COLO668 (cell line): ENCODE measurements at regions not wholly inside any gene's neighbourhood (a gene's known extent, or its start where the extent isn't known, plus 50 kb on each side); places are given as distances from the start of the nearest gene placed in this dataset.

Source experiments
- DNase-seq: peaks from one replicate; lab custom pipeline; 2025; ENCODE audit not compliant: unreplicated experiment; lab: John Stamatoyannopoulos, UW

DNA sequence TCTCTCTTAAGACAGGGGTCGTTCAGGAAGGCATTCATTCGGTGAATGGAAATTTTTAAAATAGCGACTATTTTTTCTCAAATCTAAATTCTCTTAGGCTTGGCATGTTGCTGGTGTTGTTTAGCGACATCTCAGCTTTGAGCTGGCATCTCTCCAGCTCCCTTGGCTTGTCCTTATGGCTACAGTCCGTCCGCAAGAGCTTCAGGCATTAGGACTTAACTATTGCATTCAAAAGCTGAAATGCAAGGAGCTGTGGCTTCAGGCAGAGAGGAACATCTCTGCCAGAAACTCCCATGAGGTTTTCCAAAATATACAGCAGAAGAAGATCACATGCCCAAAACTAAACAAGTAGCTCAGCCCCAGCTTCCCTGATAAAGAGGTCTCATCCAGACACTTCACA lies 578.5 kb downstream of the EFNB2 start:
- no peak for DNase-seq

GRCh38 chr13:105952973-105953290 lies 582.5 kb downstream of the EFNB2 start:
- DNase-seq: no peak

DNA sequence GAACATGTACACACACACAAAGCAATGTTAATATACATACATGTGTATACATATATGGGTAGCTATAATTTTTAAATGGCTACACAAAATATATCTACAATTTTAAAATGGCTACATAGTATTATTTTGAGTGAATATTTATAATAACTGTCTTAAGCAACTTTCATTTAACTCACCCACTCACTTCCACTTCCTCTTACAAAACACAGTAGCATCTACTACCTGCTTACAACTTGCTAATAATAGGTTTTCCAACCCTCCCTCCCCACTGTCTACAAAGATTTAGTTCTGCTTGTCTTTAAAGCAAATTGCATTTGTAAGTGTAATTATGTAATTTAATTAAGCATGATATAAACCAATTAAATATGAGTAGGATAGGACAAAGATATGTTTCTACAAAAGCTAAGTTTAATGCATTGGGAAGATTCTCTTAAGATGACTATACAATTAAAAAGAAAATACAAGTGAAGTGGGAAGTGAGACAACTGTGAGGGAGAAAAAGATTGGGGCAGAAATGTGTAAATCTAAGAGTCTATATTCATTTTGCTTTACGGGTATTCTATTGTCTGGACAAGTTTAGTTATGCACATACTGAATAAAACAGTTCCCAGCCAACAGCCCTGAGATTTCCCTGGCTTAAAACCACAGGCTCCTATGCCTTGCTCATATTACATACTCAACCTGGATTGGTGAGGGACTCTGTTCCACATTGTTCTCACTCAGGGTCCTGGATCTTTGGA lies 583.1 kb downstream of the EFNB2 start:
- DNase-seq: no peak

DNA sequence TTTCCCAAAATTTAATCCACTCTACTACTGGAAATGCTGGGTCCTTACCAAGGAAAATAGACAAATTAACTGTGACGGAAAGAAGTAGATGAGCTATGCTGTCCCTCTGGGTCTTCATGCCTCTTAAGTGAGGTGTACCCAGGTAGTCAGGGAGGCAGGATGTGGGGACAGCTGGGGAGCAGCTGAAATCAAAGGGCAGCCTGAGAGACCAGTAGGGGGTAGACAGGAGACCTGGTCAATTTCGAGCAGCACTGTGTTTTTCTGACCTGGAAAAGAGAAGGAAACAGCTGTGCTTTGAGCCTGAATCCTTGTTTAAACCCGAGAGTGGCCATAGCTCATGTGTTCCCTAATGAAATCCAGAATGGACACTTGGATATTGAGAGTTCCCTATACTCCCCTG lies 587.3 kb downstream of the EFNB2 start:
- DNase-seq: no peak

DNA sequence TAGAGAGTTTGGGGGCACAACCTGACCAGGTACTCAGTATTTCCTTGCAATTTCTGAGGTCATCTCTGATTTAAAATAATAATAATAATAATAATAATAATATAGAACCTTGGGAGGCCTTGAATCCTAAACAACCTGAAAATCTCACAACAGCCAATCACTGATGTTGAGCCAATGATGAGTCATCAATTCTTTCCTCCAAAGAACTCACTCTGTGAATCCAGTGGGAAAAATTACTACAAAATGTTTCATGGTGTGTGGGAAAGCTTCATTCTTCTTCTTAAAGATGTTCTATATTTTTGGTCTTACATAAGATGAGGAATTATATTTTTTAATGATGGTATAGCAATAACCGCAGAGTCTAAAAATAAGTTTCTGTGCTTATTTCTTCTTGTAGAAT lies 594.6 kb downstream of the EFNB2 start:
- DNase-seq: no peak

DNA sequence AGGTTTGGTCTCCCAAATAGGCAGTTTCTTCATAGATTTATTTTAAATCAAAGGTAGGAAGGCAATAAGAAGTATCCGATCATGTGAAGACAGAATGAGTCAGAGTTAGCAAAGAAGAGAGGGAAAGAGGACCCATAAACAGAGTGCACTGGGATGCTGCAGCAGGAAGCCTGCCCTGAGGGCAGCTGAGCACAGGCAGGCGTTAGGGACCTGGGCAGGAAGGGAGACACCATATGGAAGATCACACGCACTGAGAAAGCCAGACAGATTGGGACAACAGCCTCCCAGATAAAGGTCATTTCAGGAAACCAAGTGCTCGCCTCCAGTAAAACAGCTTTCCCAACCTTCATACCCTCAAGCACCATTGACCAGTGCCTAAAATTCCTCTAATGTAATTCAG lies 598.0 kb downstream of the EFNB2 start:
- no peak for DNase-seq

DNA sequence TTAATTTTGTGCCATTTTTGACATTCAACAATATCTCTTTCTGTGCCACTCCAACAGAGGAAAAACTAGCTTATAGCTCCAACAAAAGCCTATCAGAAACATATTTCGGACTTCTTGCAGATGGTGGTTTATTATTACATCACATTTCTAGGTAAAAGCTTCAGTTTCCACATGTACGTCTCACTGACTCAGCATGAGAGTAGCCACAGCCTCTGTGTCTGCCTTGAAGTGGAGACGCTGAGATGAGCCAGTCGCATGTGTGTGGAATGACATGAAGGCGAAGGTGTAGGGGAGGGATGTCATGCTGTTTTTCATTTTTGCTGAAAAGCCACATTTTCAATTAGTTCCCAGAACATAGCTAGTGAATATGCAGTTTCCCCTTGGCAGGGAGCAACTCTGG lies 598.6 kb downstream of the EFNB2 start:
- DNase-seq: no peak

- DNase-seq: no peak
These were observed 606.0 kb downstream of the EFNB2 start for GRCh38 chr13:105929505-105929904.

- DNase-seq: no peak
These were observed 606.6 kb downstream of the EFNB2 start for GRCh38 chr13:105928901-105929300.

DNA sequence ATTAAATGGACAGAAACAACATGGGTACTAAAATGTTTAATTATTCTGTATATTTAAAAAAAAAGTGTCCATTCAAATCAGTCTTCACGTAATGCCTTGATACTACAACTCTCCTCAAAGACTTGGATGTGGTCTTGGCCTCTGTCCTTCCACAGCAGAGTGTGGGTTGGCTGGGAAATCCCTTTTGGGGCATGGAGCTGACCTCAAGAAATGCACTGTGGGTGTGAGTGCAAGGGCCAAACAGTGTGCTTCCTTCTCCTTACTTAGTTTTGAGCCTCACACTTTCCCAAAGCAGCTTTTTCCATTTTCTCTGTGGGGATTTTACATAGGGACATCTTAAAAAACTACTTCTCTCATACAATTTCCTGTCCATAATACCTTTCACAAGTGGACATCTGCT lies 607.4 kb downstream of the EFNB2 start:
- no peak for DNase-seq

- no peak for DNase-seq
These were observed 610.0 kb downstream of the EFNB2 start for GRCh38 chr13:105925496-105925895.

DNA sequence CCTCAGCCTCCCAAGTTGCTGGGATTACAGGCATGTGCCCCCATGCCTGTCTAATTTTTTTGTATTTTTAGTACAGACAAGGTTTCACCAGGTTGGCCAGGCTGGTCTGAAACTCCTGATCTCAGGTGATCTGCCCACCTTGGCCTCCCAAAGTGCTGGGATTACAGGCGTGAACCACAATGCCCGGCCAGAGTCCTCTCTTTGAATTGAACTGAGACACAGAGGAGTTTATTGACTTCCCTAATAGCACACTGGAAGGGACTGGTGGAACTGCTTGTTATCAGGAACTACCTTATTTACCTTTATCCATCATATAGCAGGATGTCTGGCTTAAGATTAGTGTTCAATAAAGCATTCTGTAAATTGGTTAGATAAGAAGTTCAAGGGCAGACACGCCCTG lies 613.8 kb downstream of the EFNB2 start:
- DNase-seq: no peak

DNA sequence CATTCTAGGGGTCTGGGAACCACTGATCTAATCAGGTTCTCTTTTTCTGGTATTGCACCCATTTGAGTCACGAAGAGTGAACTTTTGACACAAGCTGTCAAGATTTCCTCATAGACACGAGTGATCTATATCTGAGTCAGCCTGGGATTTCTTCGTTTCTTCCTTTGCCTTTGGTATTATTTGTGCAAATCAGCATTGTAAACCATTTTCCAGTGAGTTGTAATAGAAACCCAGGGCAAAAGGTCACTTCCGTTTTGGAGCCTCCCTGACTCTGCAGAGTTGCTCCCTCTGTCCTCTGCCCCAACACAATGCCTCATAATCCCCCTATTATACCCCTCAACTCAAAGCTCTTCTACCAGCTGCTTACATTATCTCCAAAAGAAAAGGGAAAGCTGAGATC lies 615.1 kb downstream of the EFNB2 start:
- no peak for DNase-seq

- no peak for DNase-seq
These were observed 616.4 kb downstream of the EFNB2 start for GRCh38 chr13:105918842-105919741.

DNA sequence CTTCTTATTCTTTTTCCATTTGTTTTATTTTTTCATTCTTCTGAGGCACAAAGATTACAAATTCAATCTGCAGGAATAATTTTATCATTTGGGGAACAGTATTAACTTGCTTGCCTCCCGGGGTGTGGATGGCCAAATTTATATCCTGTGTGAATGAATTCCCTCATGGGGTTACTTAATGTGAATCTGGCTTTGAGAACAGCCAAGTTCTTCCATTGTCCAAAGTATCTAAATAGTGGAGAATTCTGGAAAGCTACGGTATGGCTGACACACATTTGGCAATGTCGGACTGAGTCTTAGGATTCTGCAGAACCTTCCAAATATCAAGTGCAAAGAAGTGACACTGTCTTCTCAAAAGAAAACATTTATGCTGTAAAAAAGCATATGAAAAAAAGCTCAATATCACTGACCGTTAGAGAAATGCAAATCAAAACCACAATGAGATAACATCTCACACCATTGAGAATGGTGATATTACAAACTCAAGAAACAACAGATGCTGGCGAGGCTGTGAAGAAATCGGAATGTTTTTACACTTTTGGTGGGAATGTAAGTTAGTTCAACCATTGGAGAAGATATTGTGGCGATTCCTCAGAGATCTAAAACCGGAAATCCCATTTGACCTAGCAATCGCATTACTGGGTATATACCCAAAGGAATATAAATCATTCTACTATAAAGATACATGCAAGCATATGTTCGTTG lies 620.2 kb downstream of the EFNB2 start:
- DNase-seq: no peak

DNA sequence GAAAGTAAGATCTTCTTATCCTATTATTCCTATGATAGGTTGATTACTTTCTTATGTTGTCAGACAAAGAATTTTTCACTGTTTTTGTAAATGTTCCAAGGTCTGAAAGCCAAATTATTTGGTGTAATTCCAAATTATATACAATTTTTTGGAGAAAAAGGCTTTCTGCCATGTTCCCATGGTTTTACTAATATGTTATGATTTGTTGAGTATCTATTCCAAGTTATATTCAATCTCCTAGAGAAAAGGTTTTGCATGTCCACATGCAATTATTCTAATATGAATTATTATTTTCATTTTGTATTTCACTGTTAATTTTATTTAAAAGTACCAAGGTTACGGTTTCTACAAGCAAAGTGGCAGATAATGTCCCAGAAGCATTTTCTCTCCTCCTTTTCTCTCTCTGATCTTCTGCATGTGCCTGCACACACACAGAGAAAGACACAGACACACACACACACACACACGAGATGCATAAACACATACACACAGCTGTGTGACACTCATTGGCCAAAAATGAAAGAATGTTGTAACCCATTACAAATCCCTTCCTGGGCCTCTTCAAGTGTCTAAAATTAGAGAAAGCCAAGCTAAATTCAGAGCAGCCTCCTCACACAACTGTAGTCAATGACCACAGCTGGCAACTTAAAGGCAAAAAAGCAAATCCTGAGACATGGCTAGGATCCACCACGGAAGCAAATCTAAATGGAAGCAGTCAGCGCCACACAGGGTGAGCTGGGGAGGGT lies 621.0 kb downstream of the EFNB2 start:
- no peak for DNase-seq

GRCh38 chr13:105908586-105908985 lies 626.9 kb downstream of the EFNB2 start:
- DNase-seq: no peak

DNA sequence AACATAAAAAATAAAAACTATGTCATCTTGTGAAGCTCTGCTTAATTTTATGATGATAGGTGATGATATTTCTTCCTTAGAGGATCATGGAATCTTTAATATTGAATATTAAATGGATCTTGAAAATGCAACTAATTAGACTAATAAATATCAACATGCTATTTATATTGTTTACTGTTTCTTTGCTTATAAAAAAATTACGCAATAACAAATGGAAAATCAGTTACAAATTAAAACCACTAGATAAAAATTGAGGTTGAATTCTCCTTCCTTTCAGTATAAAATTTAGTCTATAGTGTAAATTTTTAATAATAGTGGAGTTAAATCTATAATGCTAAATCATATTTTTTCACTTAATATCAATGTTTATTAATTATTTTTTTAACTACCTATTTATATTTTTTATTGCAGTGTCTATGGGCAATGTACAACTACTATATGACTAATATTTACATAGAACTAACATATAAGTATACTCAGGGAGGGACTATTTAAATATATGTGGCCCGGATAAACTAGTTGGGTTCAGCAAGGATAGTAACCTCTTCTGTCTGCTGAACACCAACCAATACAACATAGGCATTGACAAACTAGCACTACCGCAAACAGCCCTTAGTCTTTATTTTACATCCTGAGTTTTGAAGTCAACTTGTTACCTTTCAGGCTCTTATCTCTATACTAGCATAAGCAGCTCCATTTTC lies 628.0 kb downstream of the EFNB2 start:
- no peak for DNase-seq

GRCh38 chr13:105906746-105907145 lies 628.7 kb downstream of the EFNB2 start:
- no peak for DNase-seq

DNA sequence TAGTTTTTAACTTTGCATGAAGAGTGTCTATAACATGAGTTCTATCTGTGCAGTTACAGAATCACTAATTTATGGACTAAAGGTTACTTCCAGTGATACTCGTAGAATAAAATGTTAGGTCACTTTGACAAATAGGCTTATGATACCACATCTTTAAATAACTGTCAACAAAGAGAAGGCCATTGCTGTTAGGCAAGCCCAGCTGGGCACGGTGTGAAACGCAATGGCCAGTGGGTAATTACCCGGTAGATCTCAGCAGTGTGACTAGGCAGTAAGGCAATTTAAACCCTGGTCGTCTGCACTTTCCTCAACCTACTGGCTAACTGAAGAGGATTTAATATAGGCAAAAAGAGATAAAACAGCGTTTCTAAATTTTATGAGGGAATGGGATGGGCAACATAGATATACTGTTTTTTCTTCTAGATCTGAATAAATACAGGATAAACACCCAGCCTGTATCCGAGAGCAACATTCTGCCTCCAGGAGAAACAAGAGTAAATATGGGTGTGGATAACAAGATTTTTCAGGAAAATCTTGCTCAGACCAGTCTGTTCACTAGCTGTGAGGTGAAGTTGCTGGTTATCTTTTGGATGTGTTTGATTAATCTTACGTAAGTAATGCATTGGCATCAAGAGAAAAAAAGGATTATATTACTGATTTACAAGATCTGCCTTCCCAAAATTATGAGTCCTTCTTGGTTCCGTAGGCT lies 631.3 kb downstream of the EFNB2 start:
- DNase-seq: no peak
